ENCODE measurements at regions not wholly inside any gene's neighbourhood (a gene's known extent, or its start where the extent isn't known, plus 50 kb on each side); places are given as distances from the start of the nearest gene placed in this dataset.

DNA sequence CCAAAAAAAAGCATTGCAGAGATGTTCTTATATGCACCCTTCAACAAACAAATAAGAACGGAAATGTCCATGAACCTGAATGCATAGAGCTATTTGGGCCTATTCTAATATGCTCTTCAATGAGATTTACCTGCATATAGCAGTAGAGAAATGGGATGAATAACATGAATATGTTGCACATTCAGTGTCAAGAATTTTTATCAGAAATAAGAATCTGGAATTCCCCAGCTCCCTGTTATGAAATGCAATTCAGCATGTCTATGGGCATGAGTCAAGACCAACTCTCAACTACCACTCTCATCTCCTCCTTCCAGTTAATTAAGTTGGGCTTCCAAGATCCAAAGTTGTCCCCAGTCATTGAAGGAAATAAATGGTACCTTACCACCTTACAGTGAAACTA is 133.7 kb upstream of the ALCAM start:
- TF ChIP-seq EZH2 (IDR thresholded peaks at IDR 0.05; ENCODE audit: borderline replicate concordance, control insufficient read depth, low read depth, low read length) (no peak), CHD2 (IDR thresholded peaks at IDR 0.05; ENCODE audit: borderline replicate concordance, low read depth, low read length) (no peak), NFYA (IDR thresholded peaks at IDR 0.05; ENCODE audit: borderline replicate concordance, low read depth, low read length) (no peak), HCFC1 (IDR thresholded peaks at IDR 0.05; ENCODE audit: low read length) (no peak), CEBPB (IDR thresholded peaks at IDR 0.05; ENCODE audit: borderline replicate concordance in 1 of 2, low read depth in 2 of 2, low read length in 2 of 2) (no peak), CBX3 (IDR thresholded peaks at IDR 0.05; ENCODE audit: borderline replicate concordance, low read depth) (no peak), BHLHE40 (IDR thresholded peaks at IDR 0.05; ENCODE audit: borderline replicate concordance in 1 of 2, low read depth in 2 of 2, low read length in 1 of 2) (no peak), SRF (IDR thresholded peaks at IDR 0.05; ENCODE audit: low read depth in 2 of 2, low read length in 2 of 2) (no peak), SIN3A (IDR thresholded peaks at IDR 0.05; ENCODE audit: low read depth, low read length) (no peak), CREB1 (IDR thresholded peaks at IDR 0.05; ENCODE audit: low read depth) (no peak)
- TF ChIP-seq, protein P1, sequence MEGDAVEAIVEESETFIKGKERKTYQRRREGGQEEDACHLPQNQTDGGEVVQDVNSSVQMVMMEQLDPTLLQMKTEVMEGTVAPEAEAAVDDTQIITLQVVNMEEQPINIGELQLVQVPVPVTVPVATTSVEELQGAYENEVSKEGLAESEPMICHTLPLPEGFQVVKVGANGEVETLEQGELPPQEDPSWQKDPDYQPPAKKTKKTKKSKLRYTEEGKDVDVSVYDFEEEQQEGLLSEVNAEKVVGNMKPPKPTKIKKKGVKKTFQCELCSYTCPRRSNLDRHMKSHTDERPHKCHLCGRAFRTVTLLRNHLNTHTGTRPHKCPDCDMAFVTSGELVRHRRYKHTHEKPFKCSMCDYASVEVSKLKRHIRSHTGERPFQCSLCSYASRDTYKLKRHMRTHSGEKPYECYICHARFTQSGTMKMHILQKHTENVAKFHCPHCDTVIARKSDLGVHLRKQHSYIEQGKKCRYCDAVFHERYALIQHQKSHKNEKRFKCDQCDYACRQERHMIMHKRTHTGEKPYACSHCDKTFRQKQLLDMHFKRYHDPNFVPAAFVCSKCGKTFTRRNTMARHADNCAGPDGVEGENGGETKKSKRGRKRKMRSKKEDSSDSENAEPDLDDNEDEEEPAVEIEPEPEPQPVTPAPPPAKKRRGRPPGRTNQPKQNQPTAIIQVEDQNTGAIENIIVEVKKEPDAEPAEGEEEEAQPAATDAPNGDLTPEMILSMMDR (IDR thresholded peaks at IDR 0.05 in 2 of 3, conservative IDR thresholded peaks at IDR 0.05 in 1 of 3; ENCODE audit: control insufficient read depth in 2 of 3, extremely low read depth in 1 of 3, insufficient read depth in 1 of 3, low read depth in 3 of 3, low read length in 3 of 3) = no peak
